NCI-H146 (cell line): ENCODE measurements at regions not wholly inside any gene's neighbourhood (a gene's known extent, or its start where the extent isn't known, plus 50 kb on each side); places are given as distances from the start of the nearest gene placed in this dataset.

ENCODE experiments used
- DNase-seq: peaks from one replicate; lab custom pipeline; 2025; lab: John Stamatoyannopoulos, UW

DNA sequence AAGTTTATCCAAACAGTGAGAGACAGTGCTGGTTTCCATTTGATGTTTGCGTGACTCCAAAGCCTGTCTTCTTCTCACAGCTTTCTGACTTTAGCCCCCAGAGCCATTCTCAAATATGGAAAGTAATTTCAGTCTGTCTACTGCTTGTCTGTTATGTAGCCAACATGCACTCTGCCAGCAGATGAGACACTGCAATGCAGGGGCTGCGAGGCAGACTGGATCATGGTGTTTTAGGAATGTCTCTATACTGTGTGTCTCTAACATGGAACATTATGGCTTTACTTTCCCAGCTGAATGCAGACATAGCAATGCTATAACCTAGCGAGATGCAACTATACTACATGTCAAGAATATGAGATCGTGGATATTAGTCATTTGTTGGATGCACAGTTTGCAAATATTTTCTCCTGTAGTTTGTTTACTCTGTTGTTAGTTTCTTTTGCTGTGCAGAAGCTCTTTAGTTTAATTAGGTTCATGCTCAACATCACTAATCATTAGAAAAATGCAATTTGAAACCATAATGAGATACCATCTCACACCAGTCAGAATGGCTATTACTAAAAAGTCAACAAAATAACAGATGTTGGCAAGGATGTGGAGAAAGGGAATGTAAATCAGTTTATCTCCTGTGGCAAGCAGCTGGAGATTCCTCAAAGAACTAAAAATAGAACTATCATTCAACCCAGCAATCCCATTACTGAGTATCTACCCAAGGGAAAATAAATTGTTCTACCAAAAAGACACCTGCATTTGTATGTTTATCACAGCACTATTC lies 235.8 kb upstream of the TMTC1 start:
- no peak for DNase-seq

DNA sequence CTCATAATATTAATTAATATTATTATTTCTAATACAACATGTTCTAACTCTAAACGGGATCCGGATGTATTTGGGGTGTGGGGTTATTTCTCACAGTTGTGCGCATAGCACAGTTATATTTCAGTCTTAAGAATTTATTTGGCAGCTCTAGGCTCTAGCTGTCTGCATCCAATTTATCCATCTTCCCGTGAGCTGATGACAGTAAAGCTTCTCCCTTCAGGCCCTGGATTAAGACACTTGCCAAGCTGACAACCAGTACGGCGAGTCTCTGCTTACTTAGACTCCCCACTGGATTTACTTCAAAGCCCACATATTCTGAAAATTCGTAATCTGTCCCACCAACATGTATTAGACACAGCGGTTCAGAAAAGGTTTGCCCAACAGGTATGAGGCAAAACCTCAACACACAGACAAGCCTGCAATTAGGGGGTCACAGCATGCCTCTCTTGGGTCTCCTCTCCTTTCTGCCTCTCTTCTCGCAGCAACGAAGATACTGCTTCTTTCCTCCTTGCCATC lies 232.9 kb upstream of the TMTC1 start:
- DNase-seq, result no peak

DNA sequence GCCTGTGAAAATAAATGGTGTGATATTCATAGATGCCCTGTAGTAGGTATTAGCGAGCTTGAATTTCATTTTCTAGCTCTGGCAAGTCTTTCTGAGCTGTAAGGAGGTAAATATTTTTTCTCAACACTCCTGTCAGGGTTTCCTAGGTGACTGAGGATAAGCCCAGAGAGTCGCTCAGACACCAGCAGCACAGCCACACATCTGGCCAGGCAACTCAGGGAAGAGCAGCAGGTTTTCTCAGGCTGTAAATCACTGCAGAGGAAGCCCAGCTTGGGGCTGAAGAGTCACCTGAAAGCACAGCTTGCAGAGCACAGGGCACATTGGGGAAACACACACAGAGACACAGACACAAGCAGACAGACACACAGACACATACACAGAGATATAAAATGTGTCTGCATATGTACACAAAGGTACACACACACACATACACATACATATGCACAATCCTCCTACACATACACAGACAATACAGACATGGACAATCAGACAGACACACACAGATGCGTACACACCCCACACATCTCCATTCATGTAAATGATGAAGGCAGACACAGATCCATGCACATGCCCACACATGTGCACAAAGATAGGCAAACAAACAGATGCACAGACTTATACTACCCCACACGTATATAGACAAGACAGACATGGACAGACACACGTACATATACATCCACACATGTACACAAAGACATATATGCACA lies 232.0 kb upstream of the TMTC1 start:
- DNase-seq, result no peak

DNA sequence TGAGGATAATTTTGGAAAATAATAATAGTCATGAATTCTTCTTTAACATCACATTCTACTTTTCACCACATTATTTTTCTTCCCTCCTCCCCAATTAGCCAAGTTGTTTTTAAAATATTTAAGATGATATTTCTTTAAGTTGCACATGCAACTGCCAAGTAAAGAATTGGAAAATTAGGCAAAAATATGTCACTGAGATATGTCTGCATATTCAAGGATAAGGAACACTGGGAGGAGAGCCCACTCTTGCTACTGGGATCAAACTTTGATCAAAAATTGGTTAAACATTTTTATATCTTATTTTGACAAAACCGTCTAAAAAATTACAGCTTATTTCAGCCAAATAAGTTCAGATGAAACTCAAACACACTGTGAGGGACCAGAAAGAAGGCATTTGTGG lies 231.2 kb upstream of the TMTC1 start:
- no peak for DNase-seq

DNA sequence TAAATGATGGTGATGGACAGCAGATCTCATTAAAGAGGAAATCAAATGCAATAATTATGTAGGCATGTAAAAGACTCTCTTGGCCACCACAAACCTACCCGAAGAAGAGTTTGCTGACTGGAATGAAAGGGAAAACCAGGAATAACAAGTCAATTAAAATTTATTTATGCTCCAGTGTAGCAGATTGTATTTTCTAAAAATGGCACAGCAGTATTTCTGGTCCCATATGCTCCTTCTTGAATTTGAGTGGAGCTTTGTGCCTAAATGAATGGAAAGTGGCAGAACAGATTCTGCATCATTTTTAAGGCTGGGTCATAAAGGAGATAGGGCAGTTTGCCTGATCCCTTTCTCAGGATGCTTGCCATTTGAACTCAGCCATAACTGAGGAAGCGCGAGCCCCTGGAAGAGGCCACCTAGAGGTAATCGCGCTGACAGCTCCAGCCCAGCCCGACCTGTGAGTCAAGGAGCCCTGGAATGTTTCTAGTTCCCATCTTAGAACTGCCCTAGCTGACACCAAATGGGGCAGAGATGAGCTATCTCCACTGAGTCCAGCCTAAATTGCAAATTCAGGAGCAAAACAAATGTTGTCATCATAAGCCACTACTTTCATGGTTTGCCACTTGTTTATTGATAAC lies 229.2 kb upstream of the TMTC1 start:
- no peak for DNase-seq

DNA sequence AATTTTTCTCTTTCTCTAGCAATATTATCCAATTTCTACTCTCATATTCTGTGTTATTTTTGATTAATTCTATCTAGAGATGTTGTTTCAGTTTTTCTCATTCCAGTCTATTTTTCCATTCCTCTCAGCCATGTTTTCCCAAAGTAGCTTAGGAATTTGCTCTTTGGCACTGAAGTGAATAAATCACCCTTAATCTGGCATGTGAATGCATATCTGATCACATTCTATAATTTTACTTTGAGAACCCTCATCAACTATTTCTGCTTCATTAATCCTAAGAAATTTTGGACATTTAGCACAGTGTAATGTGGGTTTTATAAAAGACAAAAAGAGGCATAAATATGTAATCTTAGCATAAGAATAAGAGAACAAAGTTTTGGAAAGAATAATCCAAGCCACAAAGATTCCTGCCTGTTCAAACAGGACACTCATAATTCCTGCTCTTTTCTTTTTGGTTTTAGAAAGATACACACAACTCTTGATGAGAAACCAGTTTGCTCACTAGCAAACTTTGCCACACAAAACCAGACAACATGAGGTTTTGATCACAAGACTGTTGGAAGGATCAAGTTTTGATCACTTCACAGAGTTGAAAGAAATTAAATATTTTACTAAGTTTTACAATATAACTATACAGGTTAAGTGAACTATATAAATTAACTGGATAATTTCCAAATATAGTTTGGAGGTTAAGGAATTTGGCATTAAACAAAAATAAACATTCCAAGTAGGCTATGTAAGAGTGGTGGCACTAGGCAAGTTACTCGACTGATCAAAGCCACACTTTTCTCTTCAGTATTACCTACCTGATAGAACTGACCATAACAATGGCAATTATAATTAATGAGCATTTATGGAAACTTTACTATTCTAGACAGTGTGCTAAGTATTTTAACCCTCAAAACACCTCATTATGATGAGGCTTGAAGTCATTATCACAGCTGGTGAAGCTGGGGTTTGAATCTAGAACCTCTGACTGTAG lies 226.6 kb upstream of the TMTC1 start:
- DNase-seq, result no peak

DNA sequence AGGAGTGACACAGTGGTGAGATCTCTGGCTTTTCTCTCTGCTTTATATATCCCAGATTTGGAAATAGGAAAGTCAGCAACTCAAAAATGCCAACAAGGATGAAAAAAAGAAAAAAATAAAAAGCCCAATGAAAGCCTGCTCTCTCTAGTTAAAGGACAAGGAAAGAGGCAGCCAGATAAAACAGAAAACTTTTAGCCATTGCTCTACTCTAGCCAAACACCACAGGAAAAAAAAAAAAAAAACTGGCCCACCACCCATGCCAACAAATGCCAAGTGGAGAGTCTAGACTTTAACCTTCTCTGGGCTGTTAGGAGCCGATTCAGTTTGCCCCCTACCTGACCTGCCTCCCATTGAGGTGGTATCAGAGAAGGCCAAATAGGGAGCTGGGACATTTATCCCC lies 222.3 kb upstream of the TMTC1 start:
- DNase-seq, result no peak

DNA sequence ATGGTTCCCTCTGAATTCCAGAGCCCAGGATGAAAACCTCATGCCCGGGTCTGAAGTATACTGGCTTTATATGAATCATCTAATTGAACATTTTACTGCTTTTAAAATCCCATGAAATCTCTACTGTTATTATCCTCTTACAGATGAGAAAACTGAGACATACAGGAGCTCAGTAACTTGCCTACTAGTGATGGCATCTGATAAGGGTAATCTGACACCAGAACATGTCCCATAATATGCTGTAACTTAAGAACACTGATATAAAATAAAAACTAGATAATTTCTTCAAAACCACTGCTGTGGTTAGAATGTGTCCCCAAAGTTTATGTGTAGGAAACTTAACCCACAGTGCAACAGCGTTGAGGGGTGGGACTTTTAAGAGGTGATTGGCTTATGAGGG lies 219.6 kb upstream of the TMTC1 start:
- DNase-seq, result no peak

DNA sequence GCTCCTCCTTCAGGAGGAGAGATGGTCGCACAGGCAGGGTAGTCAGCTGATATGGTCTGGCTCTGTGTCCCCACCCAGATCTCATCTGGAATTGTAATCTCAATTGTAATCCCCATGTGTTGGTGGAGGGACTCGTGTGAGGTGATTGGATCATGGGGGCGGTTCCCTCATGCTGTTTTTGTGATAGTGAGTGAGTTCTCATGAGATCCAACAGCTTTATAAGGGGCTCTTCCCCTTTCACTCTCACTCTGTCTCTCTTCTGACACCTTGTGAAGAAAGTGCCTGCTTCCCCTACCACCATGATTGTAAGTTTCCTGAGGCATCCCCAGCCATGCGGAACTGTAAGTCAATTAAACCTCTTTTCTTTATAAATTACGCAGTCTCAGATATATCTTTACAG lies 218.9 kb upstream of the TMTC1 start:
- DNase-seq, result no peak

DNA sequence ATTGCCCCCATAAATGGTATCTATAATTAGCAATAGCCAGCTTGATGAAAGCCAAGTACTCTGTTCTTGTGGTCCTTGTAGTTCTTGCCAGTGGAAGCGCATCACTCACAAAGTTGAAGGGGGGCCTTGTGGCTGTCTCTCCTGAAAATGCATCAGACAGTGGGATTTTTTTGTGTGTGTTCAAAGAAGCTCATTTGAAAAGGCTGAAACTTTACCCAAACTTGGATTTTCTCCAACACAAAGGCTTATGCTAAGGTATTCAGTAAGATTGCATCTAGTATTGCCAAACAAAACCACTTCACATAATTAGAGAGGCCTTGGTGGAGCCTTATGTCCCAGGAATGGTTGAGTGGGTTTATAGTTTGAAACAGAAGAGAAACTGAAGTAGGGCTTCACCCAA lies 216.7 kb upstream of the TMTC1 start:
- DNase-seq, result no peak

DNA sequence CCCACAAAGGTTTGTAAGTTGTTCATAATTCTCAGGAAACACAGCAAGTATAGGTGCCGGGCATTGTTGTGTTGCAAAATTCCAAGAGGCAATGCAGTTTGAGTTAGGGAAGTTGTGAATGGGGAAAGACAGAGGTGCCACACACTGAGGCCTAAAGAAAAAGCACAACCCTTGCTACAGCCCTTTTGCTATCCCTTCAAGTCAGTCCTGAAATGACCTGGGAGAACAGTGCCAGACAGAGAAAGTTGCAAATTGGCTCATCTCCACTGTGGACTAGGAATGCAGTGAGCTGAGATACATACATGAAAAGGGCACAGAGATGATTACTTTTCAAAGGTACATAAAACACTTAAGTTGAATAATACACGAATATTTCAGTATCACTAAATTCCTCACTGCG lies 213.3 kb upstream of the TMTC1 start:
- no peak for DNase-seq

DNA sequence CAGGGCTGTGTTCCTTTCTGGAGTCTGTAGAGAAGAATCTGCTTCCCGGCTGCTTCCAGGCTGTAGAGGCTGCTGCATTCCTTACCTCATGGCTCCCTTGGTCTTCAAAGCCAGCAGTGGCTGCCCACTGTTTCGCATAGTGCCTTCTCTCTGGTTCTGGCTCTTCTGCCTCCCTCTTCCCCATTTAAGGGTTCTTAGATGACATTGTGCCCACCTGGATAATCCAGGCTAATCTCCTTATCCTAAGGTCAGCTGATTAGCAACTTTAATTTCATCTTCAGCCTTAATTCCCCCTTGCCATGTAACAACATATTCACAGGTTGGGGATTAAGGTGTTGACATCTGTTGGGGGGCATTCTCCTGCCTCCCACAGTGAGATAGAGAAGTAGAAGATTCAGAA lies 208.6 kb upstream of the TMTC1 start:
- no peak for DNase-seq

DNA sequence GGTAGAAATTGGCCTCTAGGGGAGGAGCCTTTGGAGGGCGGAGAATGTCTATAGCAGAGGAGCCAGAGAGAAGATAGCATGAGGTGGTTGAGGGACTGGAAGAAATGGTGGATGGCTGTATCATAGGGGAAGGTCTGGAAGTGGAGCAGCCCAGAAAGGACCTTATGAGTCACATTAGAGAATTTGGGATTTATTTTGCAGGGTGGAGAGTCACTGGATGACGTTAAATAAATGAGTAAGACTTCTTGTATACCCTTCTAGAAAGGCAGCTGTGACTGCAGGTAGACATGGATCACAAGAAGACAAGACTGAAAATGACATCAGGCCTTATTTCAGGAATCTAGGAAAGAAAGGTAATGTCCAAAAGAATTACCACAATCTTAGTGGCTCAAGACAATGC lies 208.2 kb upstream of the TMTC1 start:
- no peak for DNase-seq

DNA sequence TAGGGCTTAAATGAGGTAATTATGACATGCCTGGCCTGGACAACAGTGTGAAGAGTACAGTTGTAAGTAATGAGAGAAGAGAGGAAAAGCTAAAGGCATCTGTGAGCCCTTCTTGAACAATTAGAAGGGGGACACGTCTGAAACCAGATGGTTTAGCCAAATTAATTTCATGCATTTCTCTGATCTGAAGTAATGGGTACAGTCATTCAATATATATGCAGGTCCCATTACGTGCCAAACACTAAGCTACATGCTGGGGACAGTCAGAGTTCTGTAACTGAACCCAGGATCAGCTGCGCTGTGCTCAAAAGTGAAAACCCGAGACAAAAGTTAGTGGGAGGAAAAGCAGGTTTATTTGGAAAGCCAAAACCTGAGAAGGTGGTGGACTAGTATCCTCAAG lies 207.2 kb upstream of the TMTC1 start:
- DNase-seq, result no peak

DNA sequence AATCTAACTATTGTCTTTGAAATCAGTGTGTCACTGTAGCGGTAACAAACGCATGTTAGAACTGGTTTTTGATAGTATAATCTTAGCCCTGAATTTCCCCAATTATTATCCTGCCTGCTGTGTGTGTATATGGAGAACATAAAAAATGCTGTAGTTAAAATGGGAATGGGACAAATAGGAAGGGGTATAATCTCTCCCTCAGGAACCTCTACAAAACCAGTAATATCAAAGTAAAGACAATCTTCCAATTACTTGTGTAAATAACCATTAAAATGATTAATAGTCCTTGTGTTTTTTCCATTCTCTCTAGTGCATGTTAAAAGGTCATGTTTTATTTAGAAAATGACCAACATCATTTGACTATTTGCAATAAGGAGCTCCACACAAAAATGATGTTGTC lies 200.1 kb upstream of the TMTC1 start:
- DNase-seq, result no peak

DNA sequence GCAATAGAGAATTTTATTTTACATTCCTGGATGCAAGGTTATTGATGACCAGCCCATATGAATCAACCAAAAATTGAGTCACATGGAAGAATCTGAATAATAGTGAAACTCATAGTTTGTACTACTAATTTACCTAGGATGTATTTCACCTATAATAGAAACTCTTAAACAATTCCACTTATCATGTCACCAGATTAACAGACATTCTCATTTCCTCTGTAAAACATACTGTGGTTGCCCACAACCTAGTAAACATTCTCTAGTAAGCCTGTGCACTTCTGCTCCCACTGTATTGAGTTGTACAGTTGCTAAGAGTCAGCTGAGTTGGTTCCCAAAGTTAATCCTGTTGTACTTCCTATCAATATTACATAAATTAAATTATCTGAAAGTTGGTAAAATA lies 196.6 kb upstream of the TMTC1 start:
- no peak for DNase-seq

DNA sequence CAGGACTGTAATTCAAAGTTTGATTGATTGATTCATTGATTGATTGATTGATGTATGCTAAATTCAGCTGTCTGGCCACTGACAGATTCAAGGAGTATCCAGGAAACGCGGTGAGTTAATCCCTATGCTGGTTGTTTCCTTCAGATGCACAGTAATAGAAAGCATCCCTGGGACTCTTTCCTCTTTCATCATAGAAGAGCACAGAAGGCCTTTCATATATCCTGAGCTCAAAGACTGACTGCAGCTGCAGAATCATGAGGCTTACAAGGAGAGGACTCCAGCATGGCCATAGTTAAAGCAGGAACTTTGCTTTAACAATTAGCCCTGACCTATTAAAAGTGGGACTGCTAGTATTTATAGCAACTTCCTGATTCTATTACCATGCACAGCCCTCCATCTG lies 187.7 kb upstream of the TMTC1 start:
- no peak for DNase-seq

DNA sequence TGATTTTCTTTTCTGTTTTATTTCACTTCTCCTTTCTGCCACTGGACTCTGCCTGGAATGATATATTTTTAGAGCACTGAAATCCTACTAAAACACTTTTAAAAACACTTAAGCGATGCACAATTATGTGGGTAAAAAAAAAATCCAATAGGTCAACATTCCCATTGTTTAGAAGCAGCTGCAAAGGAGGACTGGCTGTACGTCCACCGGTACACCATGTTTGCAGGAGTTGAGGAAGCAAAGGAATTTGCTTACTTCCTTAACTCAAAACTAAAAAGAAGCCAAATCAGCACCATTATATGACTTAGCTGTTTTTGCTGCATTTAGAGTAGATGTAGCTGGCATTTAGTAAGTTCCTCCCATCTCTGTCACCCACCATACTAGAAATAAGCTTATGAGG lies 186.8 kb upstream of the TMTC1 start:
- no peak for DNase-seq

DNA sequence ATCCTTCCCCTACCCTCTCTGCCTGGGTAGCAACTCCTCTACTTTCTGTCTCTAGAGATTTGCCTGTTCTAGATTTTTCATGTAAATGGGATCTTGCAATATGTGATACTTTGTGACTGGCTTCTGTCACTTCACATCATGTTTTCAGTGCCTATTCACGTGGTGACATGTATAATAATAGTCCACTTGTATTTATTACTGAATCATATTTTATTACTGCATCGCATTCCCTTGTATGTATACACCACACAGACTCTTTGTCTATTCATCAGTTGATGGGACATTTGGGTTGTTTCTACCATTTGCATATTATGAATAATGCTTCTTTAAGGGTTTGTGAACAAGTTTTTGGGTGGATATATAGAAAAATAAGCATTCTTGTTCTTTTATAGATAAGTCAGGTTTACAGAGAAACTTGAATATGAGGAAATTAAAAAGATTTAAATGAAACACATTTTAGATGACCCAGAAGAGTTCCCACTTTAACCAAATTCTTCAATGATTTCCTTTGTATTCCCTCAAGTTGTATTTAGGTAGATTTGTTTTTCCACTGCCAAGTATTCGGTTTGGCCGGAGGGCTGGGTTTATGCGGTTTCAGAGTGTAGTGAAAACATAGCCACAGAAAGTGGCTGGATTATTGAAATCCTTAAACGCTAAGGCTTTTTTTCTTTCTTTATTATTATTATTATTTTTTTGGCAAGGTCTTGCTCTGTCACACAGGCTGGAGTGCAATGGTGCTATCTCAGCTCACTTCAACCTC lies 178.7 kb upstream of the TMTC1 start:
- DNase-seq, result no peak

DNA sequence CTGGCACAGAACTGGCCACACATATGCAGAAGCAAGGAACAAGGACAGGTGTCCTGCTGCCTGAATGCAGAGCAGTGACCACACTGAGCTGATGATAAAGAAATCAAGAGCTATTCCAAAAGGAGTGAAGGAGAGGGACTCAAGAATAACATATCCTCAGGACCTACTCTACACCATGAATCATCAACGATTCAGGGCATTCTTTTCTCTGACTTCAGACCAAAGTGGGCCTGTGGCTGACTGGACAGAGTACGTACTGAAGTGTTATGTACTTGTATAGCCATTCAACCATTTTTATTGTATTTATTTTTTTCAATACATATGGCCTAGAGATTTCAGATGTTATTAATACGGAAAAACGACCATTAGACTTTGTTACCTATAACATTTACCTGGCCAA lies 177.5 kb upstream of the TMTC1 start:
- no peak for DNase-seq

DNA sequence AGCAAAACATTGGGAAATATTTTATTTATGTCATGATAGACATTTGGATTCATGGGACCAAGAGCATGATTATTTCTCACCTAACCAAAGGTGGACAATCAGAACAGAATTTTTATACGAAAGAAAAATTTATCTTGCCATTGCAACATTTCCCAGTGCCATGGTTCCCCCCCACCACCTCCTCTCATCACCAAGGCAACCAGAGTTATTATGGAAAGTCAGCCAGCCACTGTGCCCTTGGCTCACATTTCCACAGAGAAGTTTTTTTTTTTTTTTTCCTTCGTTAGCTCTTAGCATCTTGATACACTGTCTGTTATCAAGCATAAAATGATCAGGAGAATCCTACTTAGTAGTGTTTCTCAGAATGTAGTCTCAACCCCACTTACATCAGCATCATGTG lies 176.4 kb upstream of the TMTC1 start:
- no peak for DNase-seq
